H9 (cell line): ENCODE measurements at regions not wholly inside any gene's neighbourhood (a gene's known extent, or its start where the extent isn't known, plus 50 kb on each side); places are given as distances from the start of the nearest gene placed in this dataset.

Experiments
- DNase-seq: peaks from one replicate; pipeline ENCODE4 v3.0.0-alpha.2; 2017
- H2AFZ ChIP-seq: one replicate; pipeline ENCODE4 v1.6.1; 2013; ENCODE audit warnings: mild to moderate bottlenecking, low read length, control low read depth, moderate library complexity
- H2AK5ac ChIP-seq: 2 replicates; pipeline ENCODE4 v1.6.1; 2013; ENCODE audit warnings: low read length, control low read depth, mixed read lengths; ENCODE audit not compliant: insufficient read length
- H2BK120ac ChIP-seq: one replicate; pipeline ENCODE4 v1.6.1; 2013; ENCODE audit warnings: low read depth, mild to moderate bottlenecking, low read length, control low read depth, inconsistent platforms; ENCODE audit not compliant: poor library complexity, severe bottlenecking
- H2BK12ac ChIP-seq: 2 replicates; pipeline ENCODE4 v1.6.1; 2013; ENCODE audit warnings: low read length, control low read depth, mixed read lengths, low read depth; ENCODE audit not compliant: insufficient read length
- H2BK15ac ChIP-seq: 2 replicates; pipeline ENCODE4 v1.6.1; 2013; ENCODE audit warnings: low read depth, low read length, control low read depth
- H2BK20ac ChIP-seq: one replicate; pipeline ENCODE4 v1.6.1; 2013; ENCODE audit warnings: low read depth, mild to moderate bottlenecking, low read length, control low read depth, inconsistent platforms; ENCODE audit not compliant: poor library complexity, severe bottlenecking
- H2BK5ac ChIP-seq: 2 replicates; pipeline ENCODE4 v1.6.1; 2013; ENCODE audit warnings: low read length, control low read depth, mixed read lengths; ENCODE audit not compliant: insufficient read length
- H3K14ac ChIP-seq: 2 replicates; pipeline ENCODE4 v1.6.1; 2013; ENCODE audit warnings: low read length, control low read depth; ENCODE audit not compliant: insufficient read depth
- H3K18ac ChIP-seq: 2 replicates; pipeline ENCODE4 v1.6.1; 2013; ENCODE audit warnings: low read depth, mild to moderate bottlenecking, mixed read lengths, low read length, control low read depth; ENCODE audit not compliant: insufficient read length
- H3K23ac ChIP-seq: 2 replicates; pipeline ENCODE4 v1.6.1; 2013; ENCODE audit warnings: low read length, control low read depth, mixed read lengths, low read depth; ENCODE audit not compliant: insufficient read length
- H3K23me2 ChIP-seq: 2 replicates; pipeline ENCODE4 v1.6.1; 2013; ENCODE audit warnings: low read depth, mild to moderate bottlenecking, mixed read lengths, low read length, control low read depth; ENCODE audit not compliant: insufficient read length, poor library complexity, severe bottlenecking
- H3K27ac ChIP-seq: 2 replicates; pipeline ENCODE4 v1.5.1; 2013; ENCODE audit warnings: low read length, control low read depth, mixed read lengths, low read depth; ENCODE audit not compliant: insufficient read length
- H3K27me3 ChIP-seq: 2 replicates; pipeline ENCODE4 v1.6.1; 2013; ENCODE audit warnings: low read length, control low read depth, inconsistent platforms; ENCODE audit not compliant: insufficient read depth
- H3K4ac ChIP-seq: 2 replicates; pipeline ENCODE4 v1.6.1; 2013; ENCODE audit warnings: low read depth, mild to moderate bottlenecking, control low read depth, inconsistent platforms, low read length, moderate library complexity
- H3K4me1 ChIP-seq: 2 replicates; pipeline ENCODE4 v1.6.1; 2013; ENCODE audit warnings: low read length, control low read depth, inconsistent platforms; ENCODE audit not compliant: insufficient read depth
- H3K4me2 ChIP-seq: 2 replicates; pipeline ENCODE4 v1.6.1; 2013; ENCODE audit warnings: low read length, control low read depth, mixed read lengths; ENCODE audit not compliant: insufficient read length, insufficient read depth
- H3K56ac ChIP-seq: 2 replicates; pipeline ENCODE4 v1.6.1; 2013; ENCODE audit warnings: low read depth, mild to moderate bottlenecking, mixed read lengths, low read length, control low read depth; ENCODE audit not compliant: insufficient read length
- H3K79me1 ChIP-seq: 2 replicates; pipeline ENCODE4 v1.6.1; 2013; ENCODE audit warnings: low read depth, mild to moderate bottlenecking, moderate library complexity, low read length, control low read depth, inconsistent platforms; ENCODE audit not compliant: insufficient read depth, poor library complexity, severe bottlenecking
- H3K79me2 ChIP-seq: 2 replicates; pipeline ENCODE4 v1.6.1; 2013; ENCODE audit warnings: low read length, control low read depth, inconsistent platforms; ENCODE audit not compliant: insufficient read depth
- H3K9ac ChIP-seq: 2 replicates; pipeline ENCODE4 v1.6.1; 2013; ENCODE audit warnings: low read length, control low read depth, mixed read lengths; ENCODE audit not compliant: insufficient read length; ENCODE audit errors: extremely low read depth
- H3K9me3 ChIP-seq: one replicate; pipeline ENCODE4 v1.6.1; 2013; ENCODE audit warnings: low read depth, low read length, inconsistent platforms; ENCODE audit not compliant: control insufficient read depth
- H3T11ph ChIP-seq: one replicate; pipeline ENCODE4 v1.6.1; 2013; ENCODE audit warnings: mild to moderate bottlenecking, low read length, control low read depth, inconsistent platforms
- H4K20me1 ChIP-seq: one replicate; pipeline ENCODE4 v1.6.1; 2013; ENCODE audit not compliant: control insufficient read depth, insufficient read length, insufficient read depth
- H4K5ac ChIP-seq: 2 replicates; pipeline ENCODE4 v1.6.1; 2013; ENCODE audit warnings: low read depth, mild to moderate bottlenecking, mixed read lengths, low read length, control low read depth; ENCODE audit not compliant: insufficient read length
- H4K8ac ChIP-seq: replicated peaks from 2 replicates; pipeline ENCODE4 v1.6.1; 2013; ENCODE audit warnings: low read length, control low read depth, mixed read lengths, low read depth; ENCODE audit not compliant: insufficient read length
- H4K91ac ChIP-seq: 2 replicates; pipeline ENCODE4 v1.6.1; 2013; ENCODE audit warnings: low read depth, mild to moderate bottlenecking, moderate library complexity, mixed read lengths, low read length, control low read depth; ENCODE audit not compliant: insufficient read length
- H3K27ac Mint-ChIP-seq, 3 experiments: 2 replicates in 2 of 3; 3 replicates in 1 of 3; pipeline ENCODE4 v1.8.0; 2020 to 2021; ENCODE audit warnings: mixed read lengths in 3 of 3, mild to moderate bottlenecking in 1 of 3, moderate library complexity in 1 of 3
- H3K27me3 Mint-ChIP-seq: 2 replicates; pipeline ENCODE4 v1.8.0; 2021; ENCODE audit warnings: low read depth, mild to moderate bottlenecking, moderate library complexity, mixed read lengths
- H3K36me3 Mint-ChIP-seq, 3 experiments: 2 replicates in 2 of 3; 3 replicates in 1 of 3; pipeline ENCODE4 v1.8.0; 2020 to 2021; ENCODE audit warnings: low read depth in 3 of 3, mixed read lengths in 3 of 3; ENCODE audit not compliant: insufficient read depth in 1 of 3
- H3K4me1 Mint-ChIP-seq, 2 experiments: 2 replicates each; pipeline ENCODE4 v1.8.0; 2020; ENCODE audit warnings: mixed read lengths in 2 of 2
- H3K4me3 Mint-ChIP-seq, 2 experiments: 2 replicates in 1 of 2; 3 replicates in 1 of 2; pipeline ENCODE4 v1.8.0; 2020 to 2021; ENCODE audit warnings: mild to moderate bottlenecking in 2 of 2, mixed read lengths in 2 of 2, moderate library complexity in 1 of 2
- H3K9me3 Mint-ChIP-seq, 2 experiments: 2 replicates in 1 of 2; 3 replicates in 1 of 2; pipeline ENCODE4 v1.8.0; 2020; ENCODE audit warnings: mild to moderate bottlenecking in 2 of 2, mixed read lengths in 2 of 2, moderate library complexity in 1 of 2
- TF ChIP-seq, protein P1 (sequence below): fragments of 200-600 bp; sonication (generic); conservative IDR thresholded peaks from 3 replicates; pipeline ENCODE4 v1.8.0; 2021; ENCODE audit warnings: antibody characterized with exemption, mild to moderate bottlenecking

DNA sequence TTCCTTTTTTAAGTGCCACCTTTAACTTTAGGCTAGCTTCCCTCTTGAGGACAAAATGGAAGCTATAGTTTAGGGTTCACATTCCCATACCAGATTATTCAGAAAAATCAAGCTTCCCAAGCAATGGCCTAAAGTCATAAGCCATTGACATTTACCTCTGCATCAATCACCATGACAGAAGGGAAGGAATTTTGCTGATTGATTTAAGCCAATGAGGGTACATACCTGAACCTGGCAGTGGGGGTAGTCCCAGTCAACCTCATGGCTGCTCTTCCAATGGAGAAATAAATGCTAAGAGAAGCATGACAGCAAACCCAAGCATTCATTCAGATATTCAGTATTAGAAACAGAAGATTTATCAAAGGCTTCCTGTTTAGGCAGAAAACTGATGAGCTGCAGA, 128.4 kb upstream of the CREB1 start:
- H3K79me2 ChIP-seq, result no peaks in the 10 kb centered on the region
- H3K9me3 ChIP-seq, result no peaks in the 10 kb centered on the region
- no peak overlapping the region for H4K8ac ChIP-seq
- H3K4ac ChIP-seq, result no peak overlapping the region
- H4K91ac ChIP-seq, result no peak overlapping the region
- H3K4me3 Mint-ChIP-seq, result no peak overlapping the region
- H2BK120ac ChIP-seq, result no peak overlapping the region
- H4K5ac ChIP-seq, result no peak overlapping the region
- no peaks in the 10 kb centered on the region for H3K27me3 ChIP-seq
- no peaks in the 10 kb centered on the region for H4K20me1 ChIP-seq
- no peak overlapping the region for H2BK12ac ChIP-seq
- no peak overlapping the region for H3T11ph ChIP-seq
- no peaks in the 10 kb centered on the region for H3K27me3 Mint-ChIP-seq
- H3K36me3 Mint-ChIP-seq, result no peaks in the 10 kb centered on the region
- H2BK20ac ChIP-seq, result no peak overlapping the region
- TF ChIP-seq, protein P1, sequence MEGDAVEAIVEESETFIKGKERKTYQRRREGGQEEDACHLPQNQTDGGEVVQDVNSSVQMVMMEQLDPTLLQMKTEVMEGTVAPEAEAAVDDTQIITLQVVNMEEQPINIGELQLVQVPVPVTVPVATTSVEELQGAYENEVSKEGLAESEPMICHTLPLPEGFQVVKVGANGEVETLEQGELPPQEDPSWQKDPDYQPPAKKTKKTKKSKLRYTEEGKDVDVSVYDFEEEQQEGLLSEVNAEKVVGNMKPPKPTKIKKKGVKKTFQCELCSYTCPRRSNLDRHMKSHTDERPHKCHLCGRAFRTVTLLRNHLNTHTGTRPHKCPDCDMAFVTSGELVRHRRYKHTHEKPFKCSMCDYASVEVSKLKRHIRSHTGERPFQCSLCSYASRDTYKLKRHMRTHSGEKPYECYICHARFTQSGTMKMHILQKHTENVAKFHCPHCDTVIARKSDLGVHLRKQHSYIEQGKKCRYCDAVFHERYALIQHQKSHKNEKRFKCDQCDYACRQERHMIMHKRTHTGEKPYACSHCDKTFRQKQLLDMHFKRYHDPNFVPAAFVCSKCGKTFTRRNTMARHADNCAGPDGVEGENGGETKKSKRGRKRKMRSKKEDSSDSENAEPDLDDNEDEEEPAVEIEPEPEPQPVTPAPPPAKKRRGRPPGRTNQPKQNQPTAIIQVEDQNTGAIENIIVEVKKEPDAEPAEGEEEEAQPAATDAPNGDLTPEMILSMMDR, result no peak
- H3K9ac ChIP-seq, result no peak overlapping the region
- peaks cover 32 to 36% of the 10 kb centered on the region in 2 experiments for H3K4me1 Mint-ChIP-seq
- H2BK15ac ChIP-seq, result no peak overlapping the region
- no peak overlapping the region for H3K27ac Mint-ChIP-seq
- H3K56ac ChIP-seq, result no peak overlapping the region
- H3K23ac ChIP-seq, result no peak overlapping the region
- no peak overlapping the region for H2AFZ ChIP-seq
- H2BK5ac ChIP-seq, result no peak overlapping the region
- no peak overlapping the region for H2AK5ac ChIP-seq
- no peak for DNase-seq
- H3K4me1 ChIP-seq, result peaks cover 5% of the 10 kb centered on the region; the same call in 1 of the 2 replicates
- H3K14ac ChIP-seq, result no peak overlapping the region
- H3K4me2 ChIP-seq, result no peak overlapping the region
- H3K27ac ChIP-seq, result no peak overlapping the region
- no peaks in the 10 kb centered on the region for H3K79me1 ChIP-seq
- H3K23me2 ChIP-seq, result no peaks in the 10 kb centered on the region
- no peaks in the 10 kb centered on the region for H3K9me3 Mint-ChIP-seq
- H3K18ac ChIP-seq, result no peak overlapping the region
